ENCODE measurements at regions not wholly inside any gene's neighbourhood (a gene's known extent, or its start where the extent isn't known, plus 50 kb on each side); places are given as distances from the start of the nearest gene placed in this dataset.

DNA sequence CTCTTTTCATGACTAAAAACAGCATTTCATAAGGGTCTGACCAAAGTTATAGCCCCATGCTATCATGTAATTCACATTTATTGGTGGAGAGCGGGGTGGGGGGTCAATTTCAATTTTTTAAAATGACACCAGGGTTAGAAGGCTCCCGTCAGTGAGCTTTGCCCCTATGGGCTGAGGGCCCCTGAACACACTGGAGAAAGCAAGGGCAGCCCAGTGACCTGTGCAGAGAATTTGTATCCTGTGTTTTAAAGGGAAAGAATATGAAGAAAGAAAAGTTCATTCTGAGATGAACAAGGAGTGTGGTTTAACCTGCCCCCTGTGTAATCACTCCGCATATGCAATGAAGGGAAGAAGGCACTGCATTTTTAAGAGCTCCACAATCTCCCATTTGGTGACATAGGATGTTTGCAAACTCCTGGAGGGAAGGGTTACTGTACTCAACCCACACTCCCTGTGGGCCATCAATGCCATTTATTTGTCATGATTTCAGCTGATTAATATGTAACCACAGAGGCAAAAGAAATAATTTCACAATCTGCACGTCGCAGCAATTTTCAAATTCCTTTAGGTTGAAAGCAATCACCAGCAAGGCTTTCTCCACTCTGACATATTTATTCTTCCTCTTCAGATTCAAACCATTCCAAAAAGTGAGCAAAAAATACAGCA, 95.6 kb downstream of the ZNF281 start (continued):
- TF ChIP-seq ZMYM4 (CRISPR knock-in tag; IDR thresholded peaks at IDR 0.05) (no peak), HNF4A (CRISPR knock-in tag; IDR thresholded peaks at IDR 0.05) (peak; percentile 71), SAP130 (CRISPR knock-in tag; IDR thresholded peaks at IDR 0.05; ENCODE audit: low read depth) (peak; percentile 47; the same call in 1 of the 2 replicates), ATAD3A (CRISPR knock-in tag; IDR thresholded peaks at IDR 0.05) (no peak), ZNF841 (CRISPR knock-in tag; IDR thresholded peaks at IDR 0.05; ENCODE audit: borderline replicate concordance) (no peak), SNAPC2 (CRISPR knock-in tag; IDR thresholded peaks at IDR 0.05) (no peak), ZNF224 (CRISPR knock-in tag; IDR thresholded peaks at IDR 0.05) (no peak), TARDBP (CRISPR knock-in tag; IDR thresholded peaks at IDR 0.05) (no peak; the same call in 1 of the 2 replicates), SRY (CRISPR knock-in tag; IDR thresholded peaks at IDR 0.05) (no peak), ZC3H13 (CRISPR knock-in tag; IDR thresholded peaks at IDR 0.05) (no peak), ZNF292 (CRISPR knock-in tag; IDR thresholded peaks at IDR 0.05; ENCODE audit: borderline replicate concordance, low read depth) (0 out of 2 replicates have a peak, but pooled peaks have one; percentile 26), RCOR2 (CRISPR knock-in tag; IDR thresholded peaks at IDR 0.05) (no peak), IRF2 (CRISPR knock-in tag; IDR thresholded peaks at IDR 0.05) (no peak), ZNF562 (CRISPR knock-in tag; IDR thresholded peaks at IDR 0.05; ENCODE audit: borderline replicate concordance) (no peak), HMGA1 (CRISPR knock-in tag; conservative IDR thresholded peaks at IDR 0.05) (no peak)
- TF ChIP-seq, protein P1, sequence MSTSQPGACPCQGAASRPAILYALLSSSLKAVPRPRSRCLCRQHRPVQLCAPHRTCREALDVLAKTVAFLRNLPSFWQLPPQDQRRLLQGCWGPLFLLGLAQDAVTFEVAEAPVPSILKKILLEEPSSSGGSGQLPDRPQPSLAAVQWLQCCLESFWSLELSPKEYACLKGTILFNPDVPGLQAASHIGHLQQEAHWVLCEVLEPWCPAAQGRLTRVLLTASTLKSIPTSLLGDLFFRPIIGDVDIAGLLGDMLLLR (CRISPR knock-in tag; IDR thresholded peaks at IDR 0.05): no peak
- TF ChIP-seq, protein P2, sequence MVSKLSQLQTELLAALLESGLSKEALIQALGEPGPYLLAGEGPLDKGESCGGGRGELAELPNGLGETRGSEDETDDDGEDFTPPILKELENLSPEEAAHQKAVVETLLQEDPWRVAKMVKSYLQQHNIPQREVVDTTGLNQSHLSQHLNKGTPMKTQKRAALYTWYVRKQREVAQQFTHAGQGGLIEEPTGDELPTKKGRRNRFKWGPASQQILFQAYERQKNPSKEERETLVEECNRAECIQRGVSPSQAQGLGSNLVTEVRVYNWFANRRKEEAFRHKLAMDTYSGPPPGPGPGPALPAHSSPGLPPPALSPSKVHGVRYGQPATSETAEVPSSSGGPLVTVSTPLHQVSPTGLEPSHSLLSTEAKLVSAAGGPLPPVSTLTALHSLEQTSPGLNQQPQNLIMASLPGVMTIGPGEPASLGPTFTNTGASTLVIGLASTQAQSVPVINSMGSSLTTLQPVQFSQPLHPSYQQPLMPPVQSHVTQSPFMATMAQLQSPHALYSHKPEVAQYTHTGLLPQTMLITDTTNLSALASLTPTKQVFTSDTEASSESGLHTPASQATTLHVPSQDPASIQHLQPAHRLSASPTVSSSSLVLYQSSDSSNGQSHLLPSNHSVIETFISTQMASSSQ (IDR thresholded peaks at IDR 0.05; ENCODE audit: low read depth): peak; percentile 68; the same call in 1 of the 2 replicates
- TF ChIP-seq, protein P2 (CRISPR knock-in tag; IDR thresholded peaks at IDR 0.05; ENCODE audit: borderline replicate concordance): peak; percentile 72; the same call in 1 of the 2 replicates
- TF ChIP-seq, protein P3, sequence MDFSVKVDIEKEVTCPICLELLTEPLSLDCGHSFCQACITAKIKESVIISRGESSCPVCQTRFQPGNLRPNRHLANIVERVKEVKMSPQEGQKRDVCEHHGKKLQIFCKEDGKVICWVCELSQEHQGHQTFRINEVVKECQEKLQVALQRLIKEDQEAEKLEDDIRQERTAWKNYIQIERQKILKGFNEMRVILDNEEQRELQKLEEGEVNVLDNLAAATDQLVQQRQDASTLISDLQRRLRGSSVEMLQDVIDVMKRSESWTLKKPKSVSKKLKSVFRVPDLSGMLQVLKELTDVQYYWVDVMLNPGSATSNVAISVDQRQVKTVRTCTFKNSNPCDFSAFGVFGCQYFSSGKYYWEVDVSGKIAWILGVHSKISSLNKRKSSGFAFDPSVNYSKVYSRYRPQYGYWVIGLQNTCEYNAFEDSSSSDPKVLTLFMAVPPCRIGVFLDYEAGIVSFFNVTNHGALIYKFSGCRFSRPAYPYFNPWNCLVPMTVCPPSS (IDR thresholded peaks at IDR 0.05): no peak
- TF ChIP-seq, protein P4, sequence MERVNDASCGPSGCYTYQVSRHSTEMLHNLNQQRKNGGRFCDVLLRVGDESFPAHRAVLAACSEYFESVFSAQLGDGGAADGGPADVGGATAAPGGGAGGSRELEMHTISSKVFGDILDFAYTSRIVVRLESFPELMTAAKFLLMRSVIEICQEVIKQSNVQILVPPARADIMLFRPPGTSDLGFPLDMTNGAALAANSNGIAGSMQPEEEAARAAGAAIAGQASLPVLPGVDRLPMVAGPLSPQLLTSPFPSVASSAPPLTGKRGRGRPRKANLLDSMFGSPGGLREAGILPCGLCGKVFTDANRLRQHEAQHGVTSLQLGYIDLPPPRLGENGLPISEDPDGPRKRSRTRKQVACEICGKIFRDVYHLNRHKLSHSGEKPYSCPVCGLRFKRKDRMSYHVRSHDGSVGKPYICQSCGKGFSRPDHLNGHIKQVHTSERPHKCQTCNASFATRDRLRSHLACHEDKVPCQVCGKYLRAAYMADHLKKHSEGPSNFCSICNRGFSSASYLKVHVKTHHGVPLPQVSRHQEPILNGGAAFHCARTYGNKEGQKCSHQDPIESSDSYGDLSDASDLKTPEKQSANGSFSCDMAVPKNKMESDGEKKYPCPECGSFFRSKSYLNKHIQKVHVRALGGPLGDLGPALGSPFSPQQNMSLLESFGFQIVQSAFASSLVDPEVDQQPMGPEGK (CRISPR knock-in tag; IDR thresholded peaks at IDR 0.05): peak; percentile 23; the same call in 1 of the 2 replicates
- TF ChIP-seq, protein P5, sequence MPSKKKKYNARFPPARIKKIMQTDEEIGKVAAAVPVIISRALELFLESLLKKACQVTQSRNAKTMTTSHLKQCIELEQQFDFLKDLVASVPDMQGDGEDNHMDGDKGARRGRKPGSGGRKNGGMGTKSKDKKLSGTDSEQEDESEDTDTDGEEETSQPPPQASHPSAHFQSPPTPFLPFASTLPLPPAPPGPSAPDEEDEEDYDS (CRISPR knock-in tag; IDR thresholded peaks at IDR 0.05): peak; percentile 65

All from HepG2 (cell line).